ENCODE measurements at regions not wholly inside any gene's neighbourhood (a gene's known extent, or its start where the extent isn't known, plus 50 kb on each side); places are given as distances from the start of the nearest gene placed in this dataset.
A peak's percentile ranks its signal among the peaks of the same experiment; 100 is the strongest.

DNA sequence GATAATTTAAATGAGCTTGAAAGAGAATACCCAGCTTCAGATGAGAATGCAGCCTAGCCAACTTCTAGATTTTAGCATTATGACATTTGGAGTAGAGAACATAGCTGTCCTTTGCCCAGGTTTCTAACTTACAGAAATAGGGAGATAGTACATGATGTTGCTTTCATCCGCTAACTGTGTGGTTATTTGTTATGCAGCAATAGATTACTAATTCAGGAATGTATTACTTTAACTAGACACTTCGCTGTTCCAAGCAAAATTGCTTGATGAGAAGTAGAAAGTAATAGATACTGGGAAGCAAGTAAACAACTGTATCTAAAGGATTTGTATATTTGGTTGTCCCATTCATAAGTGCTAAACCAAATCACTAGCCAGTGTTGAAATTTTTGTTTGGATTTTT lies 790.9 kb upstream of the PRR20A start:
- H2BK12ac ChIP-seq (ENCODE audit: low read length), result no peak overlapping the region
- no peaks in the 10 kb centered on the region for H3K4me1 ChIP-seq (ENCODE audit: control insufficient read depth in 1 of 2, insufficient read depth in 2 of 2, low read length in 2 of 2)
- H2AK5ac ChIP-seq (ENCODE audit: low read length), result no peak overlapping the region
- H3K23ac ChIP-seq (ENCODE audit: low read length), result no peak overlapping the region
- H3K4me3 ChIP-seq (ENCODE audit: low read depth, low read length), result no peak overlapping the region
- H3K4me2 ChIP-seq (ENCODE audit: low read length), result no peak overlapping the region
- H3K27me3 ChIP-seq (ENCODE audit: insufficient read depth, low read length), result no peaks in the 10 kb centered on the region
- H3K4ac ChIP-seq (ENCODE audit: low read depth, low read length), result no peak overlapping the region
- no peak overlapping the region for H4K12ac ChIP-seq (ENCODE audit: low read depth, low read length)
- no peak overlapping the region for H2AFZ ChIP-seq (ENCODE audit: insufficient read depth, low read length, poor library complexity)
- no peak for DNase-seq
- H3K9me3 ChIP-seq (ENCODE audit: insufficient read depth, low read depth, low read length), result no peaks in the 10 kb centered on the region
- no CpG with 5 or more reads among the region's 2 CpGs for WGBS (ENCODE audit: extremely low coverage, insufficient coverage, insufficient read length)
- no peak overlapping the region for H4K8ac ChIP-seq (ENCODE audit: low read depth, low read length)
- H3K14ac ChIP-seq (ENCODE audit: low read length), result no peak overlapping the region
- H2BK120ac ChIP-seq (ENCODE audit: insufficient read depth, low read length, poor library complexity), result no peak overlapping the region
- no peaks in the 10 kb centered on the region for H3K79me2 ChIP-seq (ENCODE audit: control insufficient read depth, insufficient read depth, low read length, poor library complexity)
- H3K9ac ChIP-seq (ENCODE audit: low read length), result no peak overlapping the region
- H4K91ac ChIP-seq (ENCODE audit: low read depth, low read length), result no peak overlapping the region
- H3K27ac ChIP-seq (ENCODE audit: low read depth, low read length), result no peak overlapping the region
- H3K18ac ChIP-seq (ENCODE audit: low read length), result no peak overlapping the region
- H2BK5ac ChIP-seq (ENCODE audit: low read depth, low read length, poor library complexity), result no peak overlapping the region
- no peaks in the 10 kb centered on the region for H3K36me3 ChIP-seq (ENCODE audit: control insufficient read depth in 1 of 2, insufficient read depth in 2 of 2, low read length in 2 of 2)
- no peaks in the 10 kb centered on the region for H3K79me1 ChIP-seq (ENCODE audit: low read length)

DNA sequence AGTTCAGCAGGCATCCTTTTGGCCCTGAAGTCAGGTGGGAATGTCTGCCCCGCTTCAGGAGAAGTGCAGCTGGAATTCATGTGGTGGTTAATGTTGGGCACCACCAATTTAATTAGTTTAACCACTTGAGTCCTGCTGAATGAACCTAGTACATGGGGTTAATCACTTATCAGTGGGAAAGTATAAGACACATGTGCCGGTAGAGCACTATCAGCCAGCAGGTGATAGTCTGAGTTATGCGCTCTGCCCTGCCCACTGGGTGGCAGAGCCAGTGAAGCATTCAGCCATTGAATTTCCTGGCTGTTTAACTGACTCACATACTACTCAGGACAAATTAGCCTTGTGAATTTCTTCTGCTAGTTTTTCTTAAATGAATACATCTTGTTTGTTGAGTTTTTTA lies 789.7 kb upstream of the PRR20A start:
- no peak overlapping the region for H4K91ac ChIP-seq (ENCODE audit: low read depth, low read length)
- no peaks in the 10 kb centered on the region for H3K4me1 ChIP-seq (ENCODE audit: control insufficient read depth in 1 of 2, insufficient read depth in 2 of 2, low read length in 2 of 2)
- no peak overlapping the region for H4K12ac ChIP-seq (ENCODE audit: low read depth, low read length)
- H2BK12ac ChIP-seq (ENCODE audit: low read length), result no peak overlapping the region
- no peaks in the 10 kb centered on the region for H3K79me2 ChIP-seq (ENCODE audit: control insufficient read depth, insufficient read depth, low read length, poor library complexity)
- DNase-seq, result no peak
- H3K18ac ChIP-seq (ENCODE audit: low read length), result no peak overlapping the region
- H3K27ac ChIP-seq (ENCODE audit: low read depth, low read length), result no peak overlapping the region
- no peak overlapping the region for H2BK5ac ChIP-seq (ENCODE audit: low read depth, low read length, poor library complexity)
- no peak overlapping the region for H3K4ac ChIP-seq (ENCODE audit: low read depth, low read length)
- H3K36me3 ChIP-seq (ENCODE audit: control insufficient read depth in 1 of 2, insufficient read depth in 2 of 2, low read length in 2 of 2), result no peaks in the 10 kb centered on the region
- no peak overlapping the region for H3K23ac ChIP-seq (ENCODE audit: low read length)
- H3K14ac ChIP-seq (ENCODE audit: low read length), result no peak overlapping the region
- no peaks in the 10 kb centered on the region for H3K9me3 ChIP-seq (ENCODE audit: insufficient read depth, low read depth, low read length)
- no peaks in the 10 kb centered on the region for H3K79me1 ChIP-seq (ENCODE audit: low read length)
- no peak overlapping the region for H2BK120ac ChIP-seq (ENCODE audit: insufficient read depth, low read length, poor library complexity)
- H3K9ac ChIP-seq (ENCODE audit: low read length), result peak overlapping the region; percentile 78
- H4K8ac ChIP-seq (ENCODE audit: low read depth, low read length), result no peak overlapping the region
- no peak overlapping the region for H2AFZ ChIP-seq (ENCODE audit: insufficient read depth, low read length, poor library complexity)
- H2AK5ac ChIP-seq (ENCODE audit: low read length), result no peak overlapping the region
- no peaks in the 10 kb centered on the region for H3K27me3 ChIP-seq (ENCODE audit: insufficient read depth, low read length)
- WGBS (ENCODE audit: extremely low coverage, insufficient coverage, insufficient read length), result no CpG with 5 or more reads among the region's 3 CpGs
- no peak overlapping the region for H3K4me2 ChIP-seq (ENCODE audit: low read length)
- H3K4me3 ChIP-seq (ENCODE audit: low read depth, low read length), result no peak overlapping the region

GRCh38 chr13:56352361-56352760 lies 788.4 kb upstream of the PRR20A start:
- no peak overlapping the region for H3K14ac ChIP-seq (ENCODE audit: low read length)
- H3K9ac ChIP-seq (ENCODE audit: low read length), result no peak overlapping the region
- H3K23ac ChIP-seq (ENCODE audit: low read length), result no peak overlapping the region
- no peak overlapping the region for H4K91ac ChIP-seq (ENCODE audit: low read depth, low read length)
- no peak overlapping the region for H2BK5ac ChIP-seq (ENCODE audit: low read depth, low read length, poor library complexity)
- DNase-seq, result no peak
- no peaks in the 10 kb centered on the region for H3K27me3 ChIP-seq (ENCODE audit: insufficient read depth, low read length)
- no peak overlapping the region for H3K27ac ChIP-seq (ENCODE audit: low read depth, low read length)
- H3K18ac ChIP-seq (ENCODE audit: low read length), result no peak overlapping the region
- no peak overlapping the region for H3K4me2 ChIP-seq (ENCODE audit: low read length)
- no peak overlapping the region for H2BK12ac ChIP-seq (ENCODE audit: low read length)
- no peak overlapping the region for H4K12ac ChIP-seq (ENCODE audit: low read depth, low read length)
- H3K4me1 ChIP-seq (ENCODE audit: control insufficient read depth in 1 of 2, insufficient read depth in 2 of 2, low read length in 2 of 2), result no peaks in the 10 kb centered on the region
- H2AFZ ChIP-seq (ENCODE audit: insufficient read depth, low read length, poor library complexity), result no peak overlapping the region
- no peak overlapping the region for H2BK120ac ChIP-seq (ENCODE audit: insufficient read depth, low read length, poor library complexity)
- no peak overlapping the region for H4K8ac ChIP-seq (ENCODE audit: low read depth, low read length)
- no peak overlapping the region for H2AK5ac ChIP-seq (ENCODE audit: low read length)
- no peaks in the 10 kb centered on the region for H3K79me2 ChIP-seq (ENCODE audit: control insufficient read depth, insufficient read depth, low read length, poor library complexity)
- no peak overlapping the region for H3K4ac ChIP-seq (ENCODE audit: low read depth, low read length)
- no peaks in the 10 kb centered on the region for H3K79me1 ChIP-seq (ENCODE audit: low read length)
- no peaks in the 10 kb centered on the region for H3K9me3 ChIP-seq (ENCODE audit: insufficient read depth, low read depth, low read length)
- H3K4me3 ChIP-seq (ENCODE audit: low read depth, low read length), result no peak overlapping the region
- H3K36me3 ChIP-seq (ENCODE audit: control insufficient read depth in 1 of 2, insufficient read depth in 2 of 2, low read length in 2 of 2), result no peaks in the 10 kb centered on the region
- no CpG with 5 or more reads among the region's 4 CpGs for WGBS (ENCODE audit: extremely low coverage, insufficient coverage, insufficient read length)

- no peak for DNase-seq
- H4K12ac ChIP-seq (ENCODE audit: low read depth, low read length), result no peak overlapping the region
- H2AK5ac ChIP-seq (ENCODE audit: low read length), result no peak overlapping the region
- H3K79me2 ChIP-seq (ENCODE audit: control insufficient read depth, insufficient read depth, low read length, poor library complexity), result no peaks in the 10 kb centered on the region
- no peaks in the 10 kb centered on the region for H3K79me1 ChIP-seq (ENCODE audit: low read length)
- no peak overlapping the region for H3K4me2 ChIP-seq (ENCODE audit: low read length)
- no peak overlapping the region for H3K9ac ChIP-seq (ENCODE audit: low read length)
- no peak overlapping the region for H3K18ac ChIP-seq (ENCODE audit: low read length)
- no peak overlapping the region for H3K23ac ChIP-seq (ENCODE audit: low read length)
- no peak overlapping the region for H3K14ac ChIP-seq (ENCODE audit: low read length)
- H2BK120ac ChIP-seq (ENCODE audit: insufficient read depth, low read length, poor library complexity), result no peak overlapping the region
- no peaks in the 10 kb centered on the region for H3K9me3 ChIP-seq (ENCODE audit: insufficient read depth, low read depth, low read length)
- no peaks in the 10 kb centered on the region for H3K4me1 ChIP-seq (ENCODE audit: control insufficient read depth in 1 of 2, insufficient read depth in 2 of 2, low read length in 2 of 2)
- H2BK5ac ChIP-seq (ENCODE audit: low read depth, low read length, poor library complexity), result no peak overlapping the region
- no peaks in the 10 kb centered on the region for H3K27me3 ChIP-seq (ENCODE audit: insufficient read depth, low read length)
- H4K8ac ChIP-seq (ENCODE audit: low read depth, low read length), result no peak overlapping the region
- H4K91ac ChIP-seq (ENCODE audit: low read depth, low read length), result no peak overlapping the region
- H3K27ac ChIP-seq (ENCODE audit: low read depth, low read length), result no peak overlapping the region
- H3K4me3 ChIP-seq (ENCODE audit: low read depth, low read length), result no peak overlapping the region
- no peaks in the 10 kb centered on the region for H3K36me3 ChIP-seq (ENCODE audit: control insufficient read depth in 1 of 2, insufficient read depth in 2 of 2, low read length in 2 of 2)
- H2BK12ac ChIP-seq (ENCODE audit: low read length), result no peak overlapping the region
- H3K4ac ChIP-seq (ENCODE audit: low read depth, low read length), result no peak overlapping the region
- H2AFZ ChIP-seq (ENCODE audit: insufficient read depth, low read length, poor library complexity), result no peak overlapping the region
Observed at GRCh38 chr13:56352901-56353300, 787.8 kb upstream of the PRR20A start.

- DNase-seq, result no peak
- Histone ChIP-seq H3K4me2 (ENCODE audit: low read length) (no peak overlapping the region), H4K91ac (ENCODE audit: low read depth, low read length) (no peak overlapping the region), H4K8ac (ENCODE audit: low read depth, low read length) (no peak overlapping the region), H3K4me3 (ENCODE audit: low read depth, low read length) (no peak overlapping the region), H3K27ac (ENCODE audit: low read depth, low read length) (no peak overlapping the region), H3K79me2 (ENCODE audit: control insufficient read depth, insufficient read depth, low read length, poor library complexity) (no peaks in the 10 kb centered on the region), H2AK5ac (ENCODE audit: low read length) (no peak overlapping the region), H3K9ac (ENCODE audit: low read length) (no peak overlapping the region), H3K23ac (ENCODE audit: low read length) (no peak overlapping the region), H3K36me3 (ENCODE audit: control insufficient read depth in 1 of 2, insufficient read depth in 2 of 2, low read length in 2 of 2) (no peaks in the 10 kb centered on the region), H3K4ac (ENCODE audit: low read depth, low read length) (no peak overlapping the region), H2BK120ac (ENCODE audit: insufficient read depth, low read length, poor library complexity) (no peak overlapping the region), H3K4me1 (ENCODE audit: control insufficient read depth in 1 of 2, insufficient read depth in 2 of 2, low read length in 2 of 2) (no peaks in the 10 kb centered on the region), H3K9me3 (ENCODE audit: insufficient read depth, low read depth, low read length) (no peaks in the 10 kb centered on the region), H3K79me1 (ENCODE audit: low read length) (no peaks in the 10 kb centered on the region), H3K27me3 (ENCODE audit: insufficient read depth, low read length) (no peaks in the 10 kb centered on the region), H2AFZ (ENCODE audit: insufficient read depth, low read length, poor library complexity) (no peak overlapping the region), H3K18ac (ENCODE audit: low read length) (no peak overlapping the region), H3K14ac (ENCODE audit: low read length) (no peak overlapping the region), H4K12ac (ENCODE audit: low read depth, low read length) (no peak overlapping the region), H2BK5ac (ENCODE audit: low read depth, low read length, poor library complexity) (no peak overlapping the region), H2BK12ac (ENCODE audit: low read length) (no peak overlapping the region)
- no CpG with 5 or more reads among the region's 1 CpG for WGBS (ENCODE audit: extremely low coverage, insufficient coverage, insufficient read length)
Observed at GRCh38 chr13:56356690-56357089, 784.0 kb upstream of the PRR20A start.
